ENCODE measurements at regions not wholly inside any gene's neighbourhood (a gene's known extent, or its start where the extent isn't known, plus 50 kb on each side); places are given as distances from the start of the nearest gene placed in this dataset.

DNA sequence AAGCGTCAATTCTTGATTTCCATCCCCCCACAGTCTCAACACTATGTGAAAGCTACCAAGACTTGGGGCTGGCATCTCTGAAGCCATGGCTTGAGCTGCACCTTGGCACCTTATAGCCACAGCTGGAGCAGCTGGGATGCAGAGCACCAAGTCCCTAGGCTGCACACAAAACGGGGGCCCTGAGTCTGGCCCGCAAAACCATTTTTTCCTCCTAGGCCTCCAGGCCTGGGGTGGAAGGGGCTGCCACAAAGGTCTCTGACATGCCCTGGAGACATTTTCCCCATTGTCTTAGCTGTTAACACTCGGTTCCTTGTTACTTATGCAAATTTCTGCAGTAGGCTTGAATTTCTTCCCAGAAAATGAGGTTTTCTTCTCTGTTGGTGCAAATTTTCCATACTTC, 89.8 kb upstream of the GNAI1 start:
- H3K9ac ChIP-seq (replicated peaks; ENCODE audit: extremely low read depth, insufficient read depth, low read length): no peak overlapping the region
- FAIRE-seq (no peak), DNase-seq (ENCODE audit: low read depth, low spot score) (no peak)
- H3K27ac ChIP-seq (ENCODE audit: insufficient read depth, low read depth, low read length): no peak overlapping the region
- no peaks in the 10 kb centered on the region for H3K79me2 ChIP-seq (ENCODE audit: control insufficient read depth, insufficient read depth, low read length)
- no peaks in the 10 kb centered on the region for H3K27me3 ChIP-seq (ENCODE audit: control insufficient read depth in 2 of 2, insufficient read depth in 2 of 2, low read length in 2 of 2)
- no peaks in the 10 kb centered on the region for H3K36me3 ChIP-seq (ENCODE audit: control insufficient read depth in 2 of 2, extremely low read depth in 1 of 2, insufficient read depth in 2 of 2, low read length in 2 of 2)
- no peaks in the 10 kb centered on the region for H3K9me3 ChIP-seq (replicated peaks; ENCODE audit: control insufficient read depth, insufficient read depth, low read length)
- CTCF ChIA-PET: interaction anchor here (5.7 kb wide), 1 partner anchor 747 kb away, joined by 131 read pairs; no protein-coding TSS in a partner anchor
- dilution Hi-C loops (cut with MboI; ENCODE audit: extremely low pct_ligation_motif_present, low sequenced_read_pairs): no loop called here
- H3K4me2 ChIP-seq (ENCODE audit: insufficient read depth, low read length): no peak overlapping the region
- H3K4me3 ChIP-seq (replicated peaks in 1 of 3; ENCODE audit: insufficient read depth in 1 of 3, low read depth in 1 of 3, low read length in 3 of 3): no peak overlapping the region
- POLR2A ChIA-PET: no interaction called here
- no peaks in the 10 kb centered on the region for H4K20me1 ChIP-seq (replicated peaks; ENCODE audit: control insufficient read depth, extremely low read depth, insufficient read depth, low read length)
- intact Hi-C loops (cut with micrococcal nuclease): no loop called here
- no peak overlapping the region for H2AFZ ChIP-seq (ENCODE audit: low read depth, low read length)
- no peaks in the 10 kb centered on the region for H3K4me1 ChIP-seq (ENCODE audit: control insufficient read depth, extremely low read depth, insufficient read depth, low read length)
- no peak for TF ChIP-seq GATA2 (IDR thresholded peaks at IDR 0.05; ENCODE audit: insufficient read depth, insufficient read length, low read depth, low read length)
- TF ChIP-seq MYC (IDR thresholded peaks at IDR 0.05; ENCODE audit: low read depth, low read length): no peak
- no peak for TF ChIP-seq MAX (IDR thresholded peaks at IDR 0.05; ENCODE audit: insufficient read depth, insufficient read length)
- TF ChIP-seq CTCF (IDR thresholded peaks at IDR 0.05; ENCODE audit: extremely low read depth in 1 of 2, insufficient read depth in 1 of 2, low read depth in 1 of 2, low read length in 2 of 2): no peak
- TF ChIP-seq POLR2A (IDR thresholded peaks at IDR 0.05; ENCODE audit: low read depth, low read length): no peak
- no peak for TF ChIP-seq JUN (IDR thresholded peaks at IDR 0.05; ENCODE audit: borderline replicate concordance, insufficient read depth, insufficient read length, low read depth)
- TF ChIP-seq FOS (IDR thresholded peaks at IDR 0.05; ENCODE audit: borderline replicate concordance, insufficient read depth, low read length): no peak
- TF ChIP-seq POLR2AphosphoS5 (IDR thresholded peaks at IDR 0.05; ENCODE audit: insufficient read depth, low read depth, low read length): no peak
- no peak for TF ChIP-seq EZH2 (IDR thresholded peaks at IDR 0.05; ENCODE audit: borderline replicate concordance, low read depth, low read length, severe bottlenecking)
- H3K9me1 ChIP-seq (replicated peaks; ENCODE audit: control insufficient read depth, extremely low read depth, insufficient read depth, low read length): no peaks in the 10 kb centered on the region
- no TSS peak for BruUV-seq (replicated peaks)

Measured in endothelial cell of umbilical vein (primary cell).